Ramos (cell line): ENCODE measurements at regions not wholly inside any gene's neighbourhood (a gene's known extent, or its start where the extent isn't known, plus 50 kb on each side); places are given as distances from the start of the nearest gene placed in this dataset.
"Not testable (repeated sequence)": the region's sequence is repeated elsewhere in the genome, so short reads cannot be mapped to it uniquely, and the experiment has no call there.

Source experiments
- in situ Hi-C: fragments of 300-500 bp; cut with MboI; formaldehyde crosslinking; loops from one replicate; pipeline ENCODE4 v1.14.3; 2022; ENCODE audit warnings: low sequenced_read_pairs; ENCODE audit not compliant: unreplicated experiment

- in situ Hi-C loops: no loop called here
Measured at GRCh38 chr6:144418959-144419545, 133.9 kb downstream of the UTRN start.

- in situ Hi-C loops: no loop called here
Measured at GRCh38 chr6:144423167-144423566, 138.0 kb downstream of the UTRN start.

- in situ Hi-C loops: no loop called here
Measured at GRCh38 chr6:144429753-144430152, 144.6 kb downstream of the UTRN start.

- in situ Hi-C loops: not testable (repeated sequence)
Measured at GRCh38 chr6:144433446-144433845, 148.3 kb downstream of the UTRN start.

GRCh38 chr6:144434308-144434990 lies 149.3 kb downstream of the UTRN start:
- in situ Hi-C loops: no loop called here

GRCh38 chr6:144435602-144436426 lies 150.7 kb downstream of the UTRN start:
- in situ Hi-C loops: no loop called here

GRCh38 chr6:144437105-144437504 lies 152.0 kb downstream of the UTRN start:
- in situ Hi-C loops: no loop called here

- in situ Hi-C loops: no loop called here
Measured at GRCh38 chr6:144438103-144438502, 153.0 kb downstream of the UTRN start.

GRCh38 chr6:144439016-144439415 lies 153.9 kb downstream of the UTRN start:
- in situ Hi-C loops: no loop called here

GRCh38 chr6:144441801-144442200 lies 156.7 kb downstream of the UTRN start:
- in situ Hi-C loops: not testable (repeated sequence)

- in situ Hi-C loops: no loop called here
Measured at GRCh38 chr6:144443157-144443556, 158.0 kb downstream of the UTRN start.

- in situ Hi-C loops: no loop called here
Measured at GRCh38 chr6:144447472-144447871, 162.3 kb downstream of the UTRN start.

- in situ Hi-C loops: no loop called here
Measured at GRCh38 chr6:144449218-144449617, 164.1 kb downstream of the UTRN start.

- in situ Hi-C loops: no loop called here
Measured at GRCh38 chr6:144449911-144450597, 164.9 kb downstream of the UTRN start.

GRCh38 chr6:144460327-144461095 lies 175.4 kb downstream of the UTRN start:
- in situ Hi-C loops: no loop called here

GRCh38 chr6:144462058-144462457 lies 176.9 kb downstream of the UTRN start:
- in situ Hi-C loops: no loop called here

GRCh38 chr6:144466716-144467115 lies 181.6 kb downstream of the UTRN start:
- in situ Hi-C loops: no loop called here

- in situ Hi-C loops: no loop called here
Measured at GRCh38 chr6:144467172-144467762, 182.1 kb downstream of the UTRN start.

GRCh38 chr6:144467921-144468320 lies 182.8 kb downstream of the UTRN start:
- in situ Hi-C loops: no loop called here

- in situ Hi-C loops: no loop called here
Measured at GRCh38 chr6:144468709-144469108, 183.6 kb downstream of the UTRN start.
